ENCODE measurements at regions not wholly inside any gene's neighbourhood (a gene's known extent, or its start where the extent isn't known, plus 50 kb on each side); places are given as distances from the start of the nearest gene placed in this dataset.

DNA sequence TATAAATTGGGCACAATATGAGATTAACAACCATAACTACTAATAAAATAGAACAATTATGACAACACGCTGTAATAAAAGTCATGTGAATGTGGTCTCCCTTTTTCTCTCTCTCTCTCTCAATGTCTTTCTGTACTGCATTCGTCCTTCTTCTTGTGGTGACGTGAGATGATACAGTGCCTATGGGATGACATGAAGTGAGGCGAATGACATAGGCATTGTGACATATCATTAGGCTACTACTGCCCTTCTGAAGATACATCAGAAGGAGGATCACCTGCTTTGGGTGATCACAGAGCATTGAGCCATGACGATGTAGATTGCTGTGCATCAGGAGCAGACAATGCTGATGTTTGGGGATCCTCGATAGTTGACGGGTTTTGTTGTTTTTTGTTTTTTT is 171.6 kb downstream of the HERPUD2 start:
- TF ChIP-seq POLR2A (IDR thresholded peaks at IDR 0.05; ENCODE audit: low read depth, low read length) = no peak
- no peak for TF ChIP-seq POLR2AphosphoS5 (IDR thresholded peaks at IDR 0.05; ENCODE audit: low read depth, low read length)
- no peak for TF ChIP-seq TAF1 (IDR thresholded peaks at IDR 0.05; ENCODE audit: low read depth, low read length)

Data from GM12891 (cell line).